ENCODE measurements at regions not wholly inside any gene's neighbourhood (a gene's known extent, or its start where the extent isn't known, plus 50 kb on each side); places are given as distances from the start of the nearest gene placed in this dataset.

- ATAC-seq (no peak), DNase-seq (ENCODE audit: low spot score) (no peak)
Observed at GRCh38 chr11:70877151-70877550, 375.2 kb downstream of the SHANK2 start.

- ATAC-seq = no peak
- no peak for DNase-seq (ENCODE audit: low spot score)
Observed at GRCh38 chr11:70878366-70878765, 374.0 kb downstream of the SHANK2 start.

DNA sequence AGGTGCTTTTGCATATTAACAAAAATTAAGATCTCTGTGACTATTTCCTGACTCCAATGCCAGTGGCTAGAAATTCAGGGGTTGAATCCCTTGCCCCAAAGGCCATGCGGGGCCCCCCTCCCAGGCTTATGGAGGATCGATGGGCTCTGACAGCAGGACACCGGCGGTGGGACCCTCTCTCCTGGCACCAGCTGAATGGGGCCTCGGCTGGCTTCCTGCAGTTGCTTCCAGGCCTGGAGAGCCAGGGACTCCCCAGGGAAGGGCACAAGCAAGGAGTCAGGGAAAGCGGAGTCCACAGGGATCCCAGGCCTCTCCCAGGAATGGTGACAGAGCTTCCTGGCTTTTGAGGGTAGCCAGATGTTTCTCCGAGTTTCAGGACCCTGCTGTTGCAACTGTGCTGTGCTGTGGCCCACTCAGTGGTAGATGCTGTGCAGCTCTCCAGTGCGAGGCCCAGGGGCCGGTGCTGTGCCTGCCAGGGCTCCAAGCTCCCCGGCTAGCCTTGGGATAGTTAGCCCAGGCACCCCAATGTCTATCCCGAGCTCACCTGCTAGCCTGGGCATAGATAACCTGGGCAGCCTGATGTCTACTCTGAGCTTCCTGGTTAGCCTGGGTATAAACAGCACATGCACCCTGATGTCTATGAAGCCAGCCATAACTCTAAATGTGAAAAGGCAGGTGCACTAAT is 372.6 kb downstream of the SHANK2 start:
- DNase-seq (ENCODE audit: low spot score) (no peak), ATAC-seq (no peak)

GRCh38 chr11:70880416-70880815 is 372.0 kb downstream of the SHANK2 start:
- no peak for DNase-seq (ENCODE audit: low spot score)
- no peak for ATAC-seq

DNA sequence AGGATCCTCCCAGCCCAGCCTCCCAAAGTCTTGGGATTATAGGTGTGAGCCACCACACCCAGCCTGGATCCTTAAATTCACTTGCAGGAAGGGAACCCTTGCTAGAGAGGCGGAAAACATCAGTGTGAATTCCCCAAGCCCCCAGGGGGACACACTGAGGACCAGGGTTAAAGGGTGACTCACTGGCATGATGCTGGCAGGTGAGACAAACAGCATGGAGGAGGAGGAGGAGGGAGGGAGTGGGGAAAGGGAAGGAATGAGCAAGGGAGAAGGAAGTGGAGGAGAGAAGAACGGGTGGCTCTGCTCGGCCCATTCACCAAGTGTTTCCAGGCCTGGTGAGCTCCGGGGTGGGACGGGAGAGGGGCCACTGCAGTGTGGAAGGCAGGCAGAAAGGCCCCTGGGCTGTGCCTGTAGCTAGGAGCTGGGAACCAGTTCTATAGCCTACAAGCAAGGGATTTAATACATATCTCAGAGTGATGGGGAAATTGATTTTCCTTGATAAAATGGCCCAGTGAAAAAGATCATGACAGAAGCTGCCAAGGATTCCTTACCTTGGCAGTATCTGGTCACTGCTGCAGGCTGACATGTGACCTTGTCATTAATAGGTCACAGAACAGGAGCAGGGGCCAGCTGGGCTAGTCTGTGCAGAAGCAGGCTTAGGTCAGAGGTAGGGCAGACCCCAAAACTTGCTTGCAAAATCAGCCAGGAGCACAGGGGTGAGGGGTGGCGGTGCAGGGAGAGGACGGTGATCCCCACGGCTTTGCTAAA is 370.2 kb downstream of the SHANK2 start:
- ATAC-seq = peak; percentile 65
- DNase-seq (ENCODE audit: low spot score) = no peak

DNA sequence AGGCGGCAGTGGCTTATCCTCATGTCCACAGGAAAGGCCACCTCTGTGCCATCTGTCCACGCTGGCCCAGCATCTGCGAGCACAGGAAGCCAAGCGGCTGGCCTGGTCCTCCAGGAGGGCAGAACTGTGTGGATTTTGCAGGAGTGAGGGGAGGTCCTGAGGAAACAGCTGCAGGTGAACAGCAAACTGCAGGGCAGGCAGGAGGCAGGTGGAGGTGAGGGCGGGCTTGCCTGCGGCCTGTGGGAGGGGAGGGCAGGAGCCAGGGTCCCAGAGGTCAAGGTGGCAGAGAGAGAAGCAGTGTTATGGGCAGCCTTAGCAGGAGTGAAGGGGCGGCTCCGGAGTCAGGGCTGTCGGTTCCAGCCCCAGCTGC is 369.7 kb downstream of the SHANK2 start:
- DNase-seq (ENCODE audit: low spot score) = no peak
- ATAC-seq = no peak

DNA sequence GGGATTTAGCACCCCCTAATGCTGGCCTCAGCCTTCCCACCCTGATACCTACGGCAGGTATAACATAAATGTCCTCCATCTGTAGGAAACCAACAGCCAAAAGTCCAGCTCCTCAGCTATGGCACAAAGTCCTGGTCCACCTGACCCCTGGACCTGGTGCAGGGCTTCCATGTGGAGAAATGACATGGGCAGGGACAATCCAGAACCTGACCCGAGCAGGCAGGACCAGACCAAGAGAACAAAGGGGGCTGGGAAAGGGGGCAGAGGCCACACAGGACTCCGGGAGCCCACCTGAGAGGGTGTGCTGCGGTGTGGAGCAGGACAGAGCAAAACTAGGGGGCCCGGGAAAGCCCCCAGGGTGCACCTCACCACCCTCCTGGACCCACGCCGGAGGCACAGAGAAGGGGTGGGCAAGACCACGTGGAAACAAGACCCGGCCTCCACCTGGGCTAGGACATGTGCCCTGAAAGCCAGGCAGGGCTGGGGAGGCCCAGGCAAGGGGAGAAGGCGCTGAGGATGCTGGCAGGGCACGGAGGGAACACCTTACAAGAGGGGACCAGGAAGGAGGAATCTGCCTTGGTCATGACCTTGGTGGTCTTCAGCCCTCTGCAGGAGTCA is 368.9 kb downstream of the SHANK2 start:
- DNase-seq (ENCODE audit: low spot score) (no peak), ATAC-seq (peak; percentile 60)

DNA sequence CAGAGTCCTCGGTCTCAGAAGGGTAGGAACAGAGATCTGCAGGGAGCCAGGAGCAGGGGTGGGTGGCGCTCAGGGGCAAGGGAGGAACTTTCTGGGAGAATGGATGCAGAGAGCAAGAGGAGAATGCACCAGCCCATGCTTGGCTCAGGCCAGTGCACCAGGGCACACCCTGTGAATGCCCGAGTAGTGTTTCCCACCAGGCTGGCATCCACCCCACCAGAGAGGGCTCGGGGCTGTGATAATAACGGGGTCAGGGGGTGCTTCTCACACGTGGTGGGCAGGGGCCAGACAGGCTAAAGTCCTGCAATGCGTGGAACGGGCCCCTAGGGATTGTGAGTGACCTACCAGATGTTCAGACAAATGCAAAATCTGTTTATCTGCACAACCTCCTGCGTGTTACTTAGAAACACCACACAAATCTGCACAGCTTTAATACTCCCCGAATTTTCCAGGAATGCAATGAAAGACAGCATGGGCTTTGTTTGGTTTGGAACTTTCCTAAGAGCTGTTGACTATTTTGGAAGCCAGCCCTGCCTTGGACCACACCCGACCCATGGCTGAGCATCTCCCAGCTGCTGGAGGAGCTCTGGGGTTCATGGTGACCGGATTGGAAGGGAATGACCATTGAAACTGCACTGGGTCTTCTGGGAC is 368.3 kb downstream of the SHANK2 start:
- no peak for DNase-seq (ENCODE audit: low spot score)
- ATAC-seq = no peak

- ATAC-seq = no peak
- no peak for DNase-seq (ENCODE audit: low spot score)
Observed at GRCh38 chr11:70885281-70886231, 366.8 kb downstream of the SHANK2 start.

- DNase-seq (ENCODE audit: low spot score) (no peak), ATAC-seq (no peak)
Observed at GRCh38 chr11:70886256-70886655, 366.1 kb downstream of the SHANK2 start.

GRCh38 chr11:70886676-70887541 is 365.5 kb downstream of the SHANK2 start:
- no peak for ATAC-seq

GRCh38 chr11:70887542-70887827 is 364.9 kb downstream of the SHANK2 start:
- DNase-seq (ENCODE audit: low spot score) = no peak
- ATAC-seq = no peak

More at GRCh38 chr11:70886676-70887541, 365.5 kb downstream of the SHANK2 start:
- DNase-seq (ENCODE audit: low spot score) = no peak

DNA sequence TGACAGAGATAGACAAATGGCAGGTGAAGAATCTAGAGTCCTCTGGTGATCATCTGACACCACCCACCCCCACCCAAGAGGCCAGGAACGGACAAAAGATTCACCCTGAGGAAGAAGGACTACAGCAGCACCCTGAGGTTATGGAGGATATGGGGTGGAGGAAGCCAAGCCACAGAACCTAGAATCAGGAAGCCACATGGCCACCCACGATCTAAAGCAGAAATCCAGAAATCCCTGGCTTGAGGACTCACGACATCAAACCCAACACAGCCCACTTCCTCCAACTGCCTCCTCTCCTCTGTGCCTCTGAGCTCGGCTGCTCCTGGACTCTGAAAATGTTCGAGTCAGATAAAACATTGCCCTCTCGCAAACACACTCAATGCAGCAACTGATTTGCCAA is 364.3 kb downstream of the SHANK2 start:
- ATAC-seq = no peak
- no peak for DNase-seq (ENCODE audit: low spot score)

DNA sequence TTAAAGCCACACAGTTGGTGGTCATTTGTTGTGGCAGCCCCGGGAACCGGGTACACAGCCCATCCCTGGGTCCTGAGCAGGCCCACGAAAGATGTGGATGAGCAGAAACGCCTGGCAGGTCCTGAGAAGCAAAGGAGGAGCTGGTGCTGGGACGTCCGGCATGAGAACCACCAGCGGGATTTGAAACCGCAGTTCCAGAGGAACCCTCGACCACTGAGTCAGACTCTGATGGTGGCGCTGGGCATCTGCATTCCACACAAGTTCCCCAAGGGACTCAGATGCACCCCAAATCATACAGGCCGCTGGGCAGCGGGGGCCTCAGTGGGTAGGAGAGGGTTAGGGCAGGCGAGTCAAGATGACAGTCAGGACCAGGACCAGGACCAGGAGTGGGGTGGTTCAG is 363.0 kb downstream of the SHANK2 start:
- no peak for ATAC-seq
- DNase-seq (ENCODE audit: low spot score) = no peak

DNA sequence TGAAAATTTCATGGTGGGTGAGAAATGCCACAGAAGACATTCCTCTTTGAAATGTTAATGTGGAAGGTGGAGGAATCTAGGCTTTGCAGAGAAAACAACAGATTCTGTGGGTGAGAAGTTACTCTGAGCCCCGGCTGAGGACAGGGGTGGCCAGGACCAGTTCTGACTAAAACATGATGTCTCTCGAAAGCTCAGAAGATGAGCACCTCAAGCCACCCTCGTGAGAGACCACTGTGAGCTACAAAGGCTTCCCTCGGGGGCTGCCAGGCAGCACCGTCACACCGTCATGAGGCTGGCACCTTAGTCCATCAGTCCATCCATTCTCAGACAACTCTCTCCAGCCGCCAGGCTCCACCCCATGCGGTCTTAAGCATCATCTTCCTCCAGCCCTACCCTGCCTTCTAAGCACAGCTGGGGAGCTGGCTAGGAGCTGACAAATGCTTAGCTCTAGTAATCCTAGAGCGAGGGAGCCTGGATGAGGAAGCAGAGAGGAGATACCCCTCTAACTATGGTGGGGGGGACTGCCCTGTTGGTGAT is 360.5 kb downstream of the SHANK2 start:
- DNase-seq (ENCODE audit: low spot score) = no peak
- ATAC-seq = no peak

- DNase-seq (ENCODE audit: low spot score) = no peak
- ATAC-seq = no peak
Observed at GRCh38 chr11:70892889-70893288, 359.5 kb downstream of the SHANK2 start.

- DNase-seq (ENCODE audit: low spot score) (no peak), ATAC-seq (no peak)
Observed at GRCh38 chr11:70894566-70895365, 357.6 kb downstream of the SHANK2 start.

DNA sequence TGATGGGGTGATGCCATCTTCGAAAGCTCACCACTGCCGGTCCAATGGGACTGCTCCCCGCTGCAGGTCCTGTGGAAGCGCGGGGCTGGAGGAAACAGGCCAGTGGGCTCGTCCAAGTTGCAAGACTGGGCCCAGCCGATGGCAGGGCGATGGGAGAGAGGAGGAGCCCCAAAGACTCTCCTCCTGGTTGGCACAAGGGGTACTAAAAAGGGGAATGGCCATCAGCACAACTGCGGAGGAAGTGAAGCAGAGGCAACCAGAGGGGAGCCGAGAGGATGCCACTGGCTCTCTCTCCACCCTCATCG is 357.1 kb downstream of the SHANK2 start:
- no peak for ATAC-seq

DNA sequence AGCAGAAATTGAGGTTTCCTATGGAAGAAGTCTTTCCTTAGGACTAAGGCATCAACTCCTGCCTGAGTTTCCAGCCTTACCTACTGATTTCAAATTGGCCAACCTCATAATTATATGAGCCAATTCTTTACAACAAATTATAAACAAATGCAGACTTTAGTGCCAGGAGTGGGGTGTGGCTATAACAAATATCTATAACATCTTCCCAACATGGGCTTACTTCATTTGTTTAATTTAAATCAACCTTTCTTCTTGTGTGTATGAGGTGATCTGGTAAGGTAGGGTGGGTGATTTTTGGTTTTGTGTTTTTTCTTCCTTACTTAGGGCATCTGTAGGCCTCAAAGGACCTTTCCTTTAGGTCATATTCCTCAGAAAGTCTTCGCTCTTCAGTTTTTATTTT is 354.9 kb downstream of the SHANK2 start:
- DNase-seq (ENCODE audit: low spot score) (no peak), ATAC-seq (no peak)

More for the DNA sequence above, 357.1 kb downstream of the SHANK2 start:
- DNase-seq (ENCODE audit: low spot score) = no peak

Measured in left lobe of liver (tissue), 2 donors.